ENCODE measurements at regions not wholly inside any gene's neighbourhood (a gene's known extent, or its start where the extent isn't known, plus 50 kb on each side); places are given as distances from the start of the nearest gene placed in this dataset.

- Histone ChIP-seq H3K27me3 (no peaks in the 10 kb centered on the region), H3K4me3 (no peak overlapping the region), H3K36me3 (no peaks in the 10 kb centered on the region), H3K27ac (no peak overlapping the region), H3K4me1 (no peaks in the 10 kb centered on the region), H3K9me3 (no peaks in the 10 kb centered on the region)
- intact Hi-C loops (cut with DNase I; ENCODE audit: low total_unique reads) = no loop called here
- DNase-seq = no peak
- TF ChIP-seq CTCF (IDR thresholded peaks at IDR 0.05) (no peak), POLR2A (IDR thresholded peaks at IDR 0.05) (no peak)
These were observed 492.3 kb upstream of the EEF2KMT start for GRCh38 chr16:5589812-5590373.

GRCh38 chr16:5584109-5584508 is 486.5 kb upstream of the EEF2KMT start:
- Histone ChIP-seq H3K9me3 (no peaks in the 10 kb centered on the region), H3K27ac (no peak overlapping the region), H3K4me3 (no peak overlapping the region), H3K36me3 (no peaks in the 10 kb centered on the region), H3K4me1 (no peaks in the 10 kb centered on the region), H3K27me3 (no peaks in the 10 kb centered on the region)
- no peak for TF ChIP-seq POLR2A (IDR thresholded peaks at IDR 0.05)
- no peak for TF ChIP-seq CTCF (IDR thresholded peaks at IDR 0.05)
- intact Hi-C loops (cut with DNase I; ENCODE audit: low total_unique reads) = no loop called here
- no peak for DNase-seq

GRCh38 chr16:5582529-5582928 is 484.9 kb upstream of the EEF2KMT start:
- no peak overlapping the region for H3K27ac ChIP-seq
- no peaks in the 10 kb centered on the region for H3K4me1 ChIP-seq
- no peak overlapping the region for H3K4me3 ChIP-seq
- DNase-seq = no peak
- no peaks in the 10 kb centered on the region for H3K27me3 ChIP-seq
- no peak for TF ChIP-seq POLR2A (IDR thresholded peaks at IDR 0.05)
- TF ChIP-seq CTCF (IDR thresholded peaks at IDR 0.05) = no peak
- no peaks in the 10 kb centered on the region for H3K36me3 ChIP-seq
- intact Hi-C loops (cut with DNase I; ENCODE audit: low total_unique reads) = no loop called here
- H3K9me3 ChIP-seq = no peaks in the 10 kb centered on the region

GRCh38 chr16:5581908-5582307 is 484.3 kb upstream of the EEF2KMT start:
- Histone ChIP-seq H3K27me3 (no peaks in the 10 kb centered on the region), H3K36me3 (no peaks in the 10 kb centered on the region), H3K4me1 (no peaks in the 10 kb centered on the region), H3K4me3 (no peak overlapping the region), H3K9me3 (no peaks in the 10 kb centered on the region), H3K27ac (no peak overlapping the region)
- intact Hi-C loops (cut with DNase I; ENCODE audit: low total_unique reads) = no loop called here
- no peak for DNase-seq
- TF ChIP-seq POLR2A (IDR thresholded peaks at IDR 0.05) = no peak
- no peak for TF ChIP-seq CTCF (IDR thresholded peaks at IDR 0.05)

- no peak overlapping the region for H3K27ac ChIP-seq
- no peaks in the 10 kb centered on the region for H3K27me3 ChIP-seq
- H3K4me1 ChIP-seq = no peaks in the 10 kb centered on the region
- H3K9me3 ChIP-seq = no peaks in the 10 kb centered on the region
- TF ChIP-seq POLR2A (IDR thresholded peaks at IDR 0.05) (no peak), CTCF (IDR thresholded peaks at IDR 0.05) (no peak)
- intact Hi-C loops (cut with DNase I; ENCODE audit: low total_unique reads) = no loop called here
- no peak for DNase-seq
- no peak overlapping the region for H3K4me3 ChIP-seq
- H3K36me3 ChIP-seq = no peaks in the 10 kb centered on the region
These were observed 483.8 kb upstream of the EEF2KMT start for GRCh38 chr16:5581428-5581827.

All from uterus (tissue), 3 donors.